Limb (tissue), 2 donors: ENCODE measurements at regions not wholly inside any gene's neighbourhood (a gene's known extent, or its start where the extent isn't known, plus 50 kb on each side); places are given as distances from the start of the nearest gene placed in this dataset.
"Not testable (repeated sequence)": the region's sequence is repeated elsewhere in the genome, so short reads cannot be mapped to it uniquely, and the experiment has no call there.

Experiments
- DNase-seq, 2 donors: peaks; one replicate each; pipeline ENCODE4 v3.0.0-alpha.2; 2016; ENCODE audit errors: extremely low spot score in 2 of 2

DNA sequence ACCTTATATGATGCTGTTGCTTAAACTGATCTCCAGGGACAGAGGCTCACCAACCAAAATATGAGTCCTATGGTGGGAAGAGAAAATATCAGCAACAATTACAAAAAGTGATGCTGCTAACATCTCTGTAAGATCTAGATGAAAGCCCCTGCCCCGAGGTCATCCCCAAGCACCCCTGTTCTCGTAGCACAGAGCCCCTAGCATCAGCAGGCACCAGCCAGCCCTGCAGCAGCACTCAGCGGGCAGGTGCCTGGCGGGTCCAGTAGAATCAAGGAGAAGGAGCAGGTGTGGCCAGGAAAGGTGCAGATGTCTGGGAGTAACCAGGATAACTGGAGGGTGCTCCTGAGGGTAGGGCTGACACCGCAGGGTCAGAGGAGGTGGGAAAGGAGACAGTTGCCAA lies 474.2 kb upstream of the MYT1L start:
- DNase-seq, result no peak

DNA sequence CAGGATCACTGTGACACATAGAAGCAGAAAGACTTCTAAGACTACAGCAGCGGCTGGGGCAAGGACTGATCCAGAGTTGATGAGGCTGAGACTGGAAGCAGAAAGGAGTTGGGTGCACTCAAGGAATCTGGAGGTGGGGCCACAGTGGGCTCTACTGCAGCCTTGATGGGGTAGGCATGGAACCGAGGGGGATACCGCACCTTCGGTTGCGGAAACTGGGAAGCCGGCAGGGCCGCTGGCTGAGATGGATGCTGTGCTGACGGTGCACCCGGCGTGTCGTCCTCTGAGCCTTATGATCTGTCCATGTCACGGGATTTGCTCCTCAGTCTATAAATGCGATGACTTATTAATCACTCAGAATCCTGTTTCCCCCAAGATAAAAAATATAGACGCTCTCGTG lies 473.5 kb upstream of the MYT1L start:
- DNase-seq, result no peak

DNA sequence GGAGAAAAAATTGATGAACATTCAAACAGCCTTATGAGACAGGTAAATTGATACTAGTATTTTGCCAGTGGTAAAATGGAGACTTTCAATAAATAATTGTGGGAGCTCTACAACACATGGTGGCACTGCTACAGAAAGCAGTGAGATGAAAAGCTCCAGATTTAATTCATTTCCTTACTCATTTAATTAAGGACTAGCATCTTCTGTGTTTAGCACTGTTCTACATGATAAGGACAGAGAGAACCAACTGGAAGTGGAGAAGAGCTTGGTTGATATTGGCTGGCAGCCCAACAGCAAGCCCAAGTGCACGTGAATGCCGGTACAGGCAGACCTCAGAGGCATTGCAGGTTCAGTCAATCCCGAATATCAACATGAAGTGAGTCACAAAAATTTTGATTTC lies 470.4 kb upstream of the MYT1L start:
- DNase-seq, result no peak

DNA sequence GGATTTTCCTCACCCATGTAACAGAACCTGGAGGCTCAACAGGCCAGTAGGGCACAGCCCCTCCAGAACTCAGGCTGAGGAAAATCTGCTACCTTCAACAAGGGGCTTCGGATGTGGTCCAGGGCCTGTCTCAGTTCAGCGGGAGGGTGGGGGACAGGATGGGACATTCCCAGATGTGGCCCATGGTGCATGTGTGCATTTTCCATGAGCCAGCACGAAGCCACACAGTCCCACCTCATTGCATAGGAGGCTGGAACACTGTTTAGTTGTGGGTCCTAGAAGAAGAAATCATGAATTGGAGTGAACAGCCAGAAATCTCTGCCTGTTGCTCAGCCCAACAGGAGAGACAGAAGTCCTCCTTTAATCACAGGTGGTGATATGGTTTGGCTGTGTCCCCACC lies 469.6 kb upstream of the MYT1L start:
- DNase-seq, result no peak

DNA sequence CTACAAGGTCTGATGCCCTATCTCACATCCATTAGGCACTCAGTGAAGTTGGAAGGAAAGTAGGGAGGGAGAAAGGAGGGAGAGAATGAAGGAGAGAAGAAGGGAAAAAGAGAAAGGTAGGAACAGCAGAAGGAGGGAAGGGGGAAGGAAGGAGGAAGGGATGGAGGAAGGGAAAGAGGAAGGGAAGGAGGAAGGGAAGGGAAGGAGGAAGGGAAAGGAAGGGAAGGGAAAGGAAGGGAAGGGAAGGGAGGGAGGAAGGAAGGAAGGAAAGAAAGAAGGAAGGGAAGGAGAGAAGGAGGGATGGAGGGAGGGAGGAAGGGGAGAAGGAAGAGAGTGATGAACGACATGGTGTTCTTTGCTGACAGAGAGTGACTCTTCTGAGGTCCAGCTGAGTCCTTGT lies 468.9 kb upstream of the MYT1L start:
- no peak for DNase-seq

DNA sequence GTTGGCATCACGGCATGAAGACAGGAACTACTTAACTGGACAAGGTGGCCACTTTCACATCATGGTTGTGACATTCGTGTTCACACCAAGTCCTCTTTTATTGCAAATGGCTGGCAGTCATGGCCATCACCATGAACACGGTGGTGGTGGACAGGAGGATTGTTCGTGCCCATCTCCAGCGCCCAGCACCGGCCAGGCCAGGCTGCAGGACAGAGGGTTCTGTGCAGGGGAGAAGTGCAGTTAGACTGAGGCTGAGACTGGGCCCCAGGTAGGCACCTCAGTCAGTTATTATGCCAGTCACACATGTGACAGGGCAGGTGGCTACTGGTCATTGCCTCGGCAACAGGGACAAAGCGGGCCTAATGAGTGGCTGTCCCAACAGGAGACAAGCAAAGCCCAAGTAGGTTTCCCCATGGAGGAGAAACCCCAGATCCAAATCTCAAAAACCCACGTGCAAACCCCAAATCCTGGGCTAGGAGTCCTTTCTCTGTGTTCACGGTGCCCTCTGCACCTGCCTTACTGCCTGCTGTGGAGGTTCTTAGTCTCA lies 468.1 kb upstream of the MYT1L start:
- DNase-seq, result no peak

DNA sequence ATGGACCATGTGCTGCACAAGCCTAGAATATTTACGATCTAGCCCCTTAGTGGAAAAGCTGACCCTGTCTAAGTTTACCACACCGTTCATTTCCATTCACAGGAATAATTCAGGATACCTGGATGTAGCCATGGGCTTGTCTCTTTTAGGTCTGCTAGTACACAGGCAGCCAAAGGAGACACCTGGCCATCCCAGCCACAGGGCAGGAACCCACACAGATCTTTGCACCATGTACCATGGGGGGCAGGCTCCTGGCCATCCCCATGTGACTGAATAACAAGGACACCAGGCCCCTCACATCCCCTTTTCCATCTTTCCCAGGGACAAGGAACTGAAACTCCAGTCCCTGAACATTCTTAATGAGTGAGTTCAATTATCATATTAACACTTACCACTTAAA lies 467.3 kb upstream of the MYT1L start:
- DNase-seq, result no peak

DNA sequence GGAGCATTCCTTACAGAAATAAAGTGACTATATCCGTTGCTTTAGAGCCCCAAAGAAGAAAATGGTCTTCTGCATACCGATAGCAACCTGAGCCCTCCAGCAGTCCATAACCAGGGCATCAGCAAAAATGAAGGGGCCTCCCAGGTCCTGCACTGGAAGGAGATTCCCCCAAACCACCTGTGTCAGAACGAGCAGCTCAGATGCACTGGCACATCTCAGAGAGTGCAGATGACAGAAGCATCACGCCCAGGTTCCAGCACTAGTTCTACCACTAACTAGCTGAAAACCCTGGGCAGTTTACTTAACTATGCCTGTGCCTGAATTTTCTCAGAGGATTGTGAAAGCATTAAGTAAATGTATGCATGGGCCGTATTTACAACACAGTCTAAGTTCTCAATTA lies 466.7 kb upstream of the MYT1L start:
- DNase-seq, result no peak

DNA sequence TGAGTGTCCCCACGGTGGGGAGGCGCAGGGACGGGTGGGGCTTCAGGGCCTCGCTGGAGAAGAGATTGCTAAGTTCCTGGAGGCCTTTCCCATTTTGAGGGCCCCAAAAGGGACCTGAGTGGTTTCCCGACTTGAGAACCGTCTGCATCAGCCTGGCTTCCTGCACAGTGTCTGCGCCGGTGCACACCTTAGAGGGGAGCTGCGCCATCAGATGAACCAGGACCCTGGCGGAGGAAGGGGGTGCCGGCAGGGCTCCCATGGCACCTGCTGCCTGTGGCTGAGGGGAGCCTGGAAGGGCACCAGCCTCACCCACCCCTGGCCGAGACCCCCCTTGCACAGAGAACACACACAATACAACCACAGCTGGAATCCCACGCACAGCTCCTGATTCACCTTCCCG lies 465.1 kb upstream of the MYT1L start:
- peak in 1 of 2 donors; percentile 6 for DNase-seq

DNA sequence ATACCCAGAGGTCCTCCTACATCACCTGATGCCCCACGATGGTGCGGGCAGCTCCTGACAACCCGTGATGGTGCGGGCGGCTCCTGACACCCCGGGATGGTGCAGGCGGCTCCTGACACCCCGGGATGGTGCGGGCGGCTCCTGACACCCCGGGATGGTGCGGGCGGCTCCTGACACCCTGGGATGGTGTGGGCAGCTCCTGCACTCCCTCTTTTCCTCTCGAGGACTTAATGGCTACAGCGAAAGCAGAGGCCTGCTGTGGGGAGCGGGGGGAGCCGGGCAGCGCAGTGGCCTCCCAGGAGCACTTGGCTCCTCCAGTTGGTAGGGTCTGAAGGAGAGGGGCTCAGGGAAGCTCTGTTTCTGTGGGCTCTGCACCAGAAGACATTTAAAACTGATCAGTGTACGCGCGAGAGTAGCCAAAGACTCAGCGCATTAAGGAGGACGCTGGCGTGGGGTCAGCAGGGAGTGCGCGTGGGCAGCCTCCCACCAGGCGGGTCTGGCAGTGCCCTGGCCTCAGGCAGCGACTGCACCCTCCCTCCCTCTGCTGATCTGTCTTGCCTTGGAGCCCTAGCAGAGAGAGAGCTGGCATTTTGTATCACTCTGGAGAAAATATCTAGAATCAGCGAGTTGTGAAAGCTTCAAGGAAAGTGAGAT lies 464.5 kb upstream of the MYT1L start:
- peak in 1 of 2 donors; percentile 7 for DNase-seq

DNA sequence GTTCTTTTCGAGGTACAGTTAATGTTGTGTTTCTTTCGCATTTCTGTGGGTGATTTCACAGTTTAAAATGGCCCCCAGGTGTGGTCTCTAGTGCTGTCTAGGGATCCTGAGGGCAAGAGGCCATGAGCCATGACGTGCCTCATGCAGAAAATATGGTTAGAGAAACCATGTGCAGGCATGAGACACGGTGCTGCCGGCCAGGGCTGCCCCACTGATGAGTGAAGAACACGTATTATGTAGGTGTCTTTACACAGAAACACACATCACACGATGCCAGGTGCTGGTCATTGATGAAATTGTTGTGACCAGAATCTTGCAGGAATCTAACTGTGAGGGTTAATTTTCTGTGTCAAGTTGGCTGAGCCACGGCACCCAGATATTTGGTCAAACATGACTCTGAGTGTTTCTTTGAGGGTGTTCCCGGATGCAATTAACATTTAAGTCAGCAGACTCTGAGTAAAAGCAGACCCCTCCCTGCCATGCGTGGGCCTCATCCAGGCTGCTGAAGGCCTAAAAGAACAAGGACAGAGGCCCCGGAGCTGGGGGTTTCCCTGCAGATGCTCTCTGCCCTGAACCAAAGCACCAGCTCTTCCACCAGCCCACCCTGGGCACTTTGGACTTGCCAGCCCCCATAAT lies 463.0 kb upstream of the MYT1L start:
- DNase-seq, result peak in 1 of 2 donors; percentile 11

DNA sequence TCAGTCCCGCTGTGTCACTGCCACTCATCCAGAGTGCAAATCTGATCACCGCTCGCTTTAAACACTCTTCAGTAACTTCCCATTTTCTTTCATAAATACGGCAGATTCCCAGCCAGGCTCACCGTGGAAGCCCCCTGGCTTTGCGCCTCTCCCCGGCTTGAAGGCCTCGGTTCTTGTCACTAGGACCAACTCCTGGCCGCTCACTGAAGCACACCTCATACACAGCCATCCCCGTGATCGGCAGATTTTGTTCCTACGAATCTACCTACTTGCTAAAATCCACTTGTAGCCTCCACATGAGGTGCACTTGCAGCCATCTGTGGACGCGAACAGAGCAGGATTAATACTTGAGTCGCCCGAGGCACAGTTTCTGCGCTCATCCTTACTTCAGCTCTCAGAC lies 462.4 kb upstream of the MYT1L start:
- no peak for DNase-seq

DNA sequence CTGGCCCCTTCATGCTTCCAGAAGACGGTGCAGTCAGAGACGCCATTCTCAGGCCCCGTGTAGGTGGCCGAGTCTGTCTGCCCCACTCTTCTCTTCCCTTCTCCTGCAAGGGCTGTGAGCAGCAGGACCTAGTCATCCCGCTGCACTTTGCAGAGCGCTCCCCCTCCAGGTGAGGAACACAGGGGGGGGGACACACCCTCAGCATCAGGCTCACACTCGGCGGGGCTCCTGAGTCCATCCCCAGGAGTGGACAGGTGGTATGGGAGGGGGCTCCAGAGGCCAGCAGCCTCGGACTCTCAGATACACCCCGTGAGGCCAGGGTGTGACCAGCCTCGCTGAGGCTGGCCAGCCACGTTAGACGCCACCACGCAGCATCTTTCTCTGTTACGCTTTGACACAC lies 460.5 kb upstream of the MYT1L start:
- DNase-seq, result no peak

DNA sequence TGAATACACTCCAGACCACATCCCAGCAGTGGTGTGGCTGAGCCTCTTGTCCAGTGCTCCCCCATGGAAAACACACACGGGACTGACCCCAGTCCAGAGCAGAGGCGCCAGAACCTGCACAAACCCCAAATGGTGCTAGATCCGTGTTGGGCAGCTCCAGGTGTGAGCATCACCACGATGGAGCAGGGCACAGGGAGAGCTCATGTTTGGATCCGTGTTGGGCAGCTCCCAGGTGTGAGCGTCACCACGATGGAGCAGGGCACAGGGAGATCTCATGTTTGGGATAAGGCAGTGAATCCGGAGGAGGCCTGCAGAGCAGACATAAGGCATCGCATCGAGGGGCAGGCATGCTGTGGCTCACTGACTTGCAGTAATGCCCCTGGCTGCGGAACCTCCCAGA lies 460.0 kb upstream of the MYT1L start:
- DNase-seq, result no peak

DNA sequence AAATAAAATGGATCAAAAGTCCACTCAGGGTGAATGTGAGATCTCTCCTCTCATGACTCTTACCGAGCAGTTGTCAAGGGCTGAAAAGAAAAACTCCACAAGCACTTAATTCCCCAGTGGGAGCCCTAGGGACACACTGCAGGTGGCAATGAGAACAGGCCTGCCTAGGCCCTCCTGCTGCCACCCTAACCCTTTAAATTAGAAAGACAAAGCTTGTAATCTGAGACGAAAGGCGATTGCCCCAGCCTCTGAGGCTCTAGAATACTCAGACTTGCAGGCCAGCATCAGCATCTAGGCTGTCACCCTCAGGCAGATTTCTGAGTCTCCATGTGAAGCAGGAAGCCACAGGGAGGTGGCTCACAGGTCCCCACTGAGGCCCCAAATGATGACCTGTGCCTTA lies 457.0 kb upstream of the MYT1L start:
- DNase-seq, result no peak

DNA sequence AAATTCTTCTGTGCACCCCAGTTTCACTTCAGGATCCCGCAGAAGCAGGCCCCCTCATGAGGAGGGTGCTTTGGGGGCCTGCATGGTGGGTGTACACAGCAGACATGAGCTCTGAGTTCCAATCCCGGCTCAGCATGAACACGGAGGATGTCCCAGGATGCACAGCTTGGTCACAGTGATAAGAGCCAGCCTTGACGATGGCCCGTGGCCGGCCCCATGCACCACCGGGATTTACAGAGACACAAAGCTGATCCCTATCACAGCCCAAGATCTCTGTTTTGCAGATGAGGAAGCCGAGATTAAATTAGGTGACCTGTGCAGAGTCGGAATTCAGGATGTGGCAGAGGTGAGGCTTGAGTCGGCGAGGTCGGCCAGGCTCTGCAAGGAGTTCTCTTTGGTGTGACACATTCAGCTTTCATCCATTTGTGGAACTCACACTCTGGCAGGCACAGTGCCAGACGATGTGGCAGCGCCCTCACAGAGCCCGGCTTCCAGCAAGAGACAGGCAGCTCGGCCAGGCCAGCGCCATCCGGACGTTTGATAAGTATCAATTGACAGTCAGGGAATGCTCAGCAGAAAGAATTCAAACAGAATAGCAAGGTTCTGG lies 456.3 kb upstream of the MYT1L start:
- DNase-seq, result no peak

DNA sequence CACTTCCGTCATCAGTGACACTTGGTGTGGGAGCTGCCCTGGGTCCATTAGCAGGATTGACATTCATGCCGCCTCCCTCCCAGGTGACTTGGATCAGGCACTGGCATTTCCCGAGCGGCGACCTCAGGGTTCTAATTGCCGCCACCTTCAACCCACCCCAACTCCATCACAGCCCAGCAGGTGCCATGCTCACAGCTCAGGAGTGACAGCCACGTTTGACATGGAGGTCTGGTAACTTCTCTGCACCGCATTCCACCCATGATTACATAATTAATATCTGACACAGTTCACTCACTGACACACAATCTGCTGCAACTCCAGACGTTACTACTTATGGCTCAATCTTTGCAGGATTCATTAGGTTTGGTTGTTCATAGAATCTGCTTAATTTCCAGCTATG lies 450.9 kb upstream of the MYT1L start:
- DNase-seq, result no peak

DNA sequence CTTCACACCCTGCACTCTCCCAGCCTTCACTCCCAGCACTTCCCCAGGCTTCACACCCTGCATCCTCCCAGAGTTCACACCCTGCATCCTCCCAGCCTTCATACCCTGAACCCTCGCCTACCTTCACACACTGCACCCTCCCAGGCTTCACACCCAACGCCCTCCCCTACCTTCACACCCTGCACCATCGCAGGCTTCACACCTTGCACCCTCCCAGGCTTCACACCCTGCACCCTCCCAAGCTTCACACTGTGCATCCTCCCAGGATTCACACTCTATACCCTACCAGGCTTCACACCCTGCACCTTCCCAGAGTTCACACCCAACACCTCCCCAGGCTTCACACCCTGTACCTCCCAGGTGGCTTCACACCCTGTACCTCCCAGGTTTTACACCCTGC lies 448.7 kb upstream of the MYT1L start:
- no peak for DNase-seq

DNA sequence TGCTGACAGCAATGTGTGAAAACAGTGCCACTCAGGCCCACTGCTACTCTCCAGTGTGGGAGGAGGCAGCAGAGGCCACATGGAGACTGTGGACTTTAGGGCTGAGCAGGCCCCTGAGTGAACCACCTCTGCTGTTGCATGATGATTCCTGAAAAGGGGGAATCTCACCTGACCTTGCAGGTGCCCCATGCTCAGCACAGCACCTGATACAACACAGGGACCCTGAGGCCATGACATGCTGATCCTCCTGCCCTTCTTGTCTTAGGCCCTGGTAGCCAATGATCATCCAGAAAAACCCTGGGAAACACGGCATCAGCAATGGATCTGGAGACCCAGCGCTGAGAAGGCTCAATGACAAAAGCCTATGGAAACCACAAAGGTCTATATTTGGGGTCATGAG lies 446.8 kb upstream of the MYT1L start:
- DNase-seq, result no peak

DNA sequence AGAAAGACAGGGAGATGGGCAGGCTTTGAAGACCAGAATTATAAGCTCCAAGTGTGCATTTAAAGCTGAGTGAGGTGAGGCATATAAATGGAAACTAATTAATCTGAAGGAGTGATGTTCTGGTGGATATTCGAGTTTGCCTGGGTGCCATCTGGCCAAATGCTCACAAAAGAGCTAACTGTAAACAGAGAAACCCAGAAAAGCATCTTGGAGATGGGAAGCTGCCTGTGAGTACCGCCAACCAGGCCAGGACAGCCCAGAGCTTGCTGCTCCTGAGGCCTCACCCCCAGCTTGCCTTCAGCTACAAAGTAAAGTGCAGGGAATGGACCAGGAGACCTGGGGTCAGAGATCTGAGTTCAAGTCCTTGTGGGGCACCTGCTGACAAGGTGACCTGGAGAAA lies 446.1 kb upstream of the MYT1L start:
- no peak for DNase-seq

DNA sequence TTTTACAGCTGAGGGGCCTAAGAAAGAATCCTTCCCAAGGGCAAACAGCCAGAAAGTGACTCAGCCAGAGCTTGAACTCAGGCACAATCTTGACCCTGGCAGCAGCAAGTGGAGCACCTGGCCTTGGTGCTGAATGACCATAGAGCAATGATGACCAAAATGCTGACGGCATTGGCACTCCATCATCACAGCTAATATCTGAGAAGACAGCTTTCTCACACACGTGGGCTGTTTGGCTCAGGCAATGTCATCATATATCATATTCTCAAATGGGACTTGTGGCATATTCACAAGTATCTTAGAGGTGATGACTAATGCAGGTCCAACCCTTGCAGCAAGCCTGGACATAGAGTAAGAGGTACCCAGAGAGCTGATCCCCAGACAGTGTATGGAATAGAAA lies 443.9 kb upstream of the MYT1L start:
- DNase-seq, result no peak

DNA sequence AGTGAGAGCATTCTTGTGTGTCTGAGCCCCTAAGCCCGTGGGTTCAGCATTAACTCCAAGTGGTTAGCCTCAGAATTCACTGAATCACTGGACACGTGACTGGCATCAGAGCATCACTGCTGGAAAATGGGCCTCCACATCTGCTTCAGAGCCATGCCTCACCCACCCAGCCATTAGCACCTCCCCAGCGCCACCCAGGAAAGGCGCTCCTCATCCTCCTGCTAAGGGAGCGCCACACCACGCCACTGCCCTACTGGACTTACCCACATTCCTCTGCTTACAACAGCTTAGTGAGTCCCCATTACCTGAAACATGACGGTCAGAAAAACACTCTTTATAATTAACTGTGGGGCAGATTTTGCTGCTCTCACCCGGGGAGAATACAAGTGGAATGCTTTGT lies 442.6 kb upstream of the MYT1L start:
- DNase-seq, result no peak

DNA sequence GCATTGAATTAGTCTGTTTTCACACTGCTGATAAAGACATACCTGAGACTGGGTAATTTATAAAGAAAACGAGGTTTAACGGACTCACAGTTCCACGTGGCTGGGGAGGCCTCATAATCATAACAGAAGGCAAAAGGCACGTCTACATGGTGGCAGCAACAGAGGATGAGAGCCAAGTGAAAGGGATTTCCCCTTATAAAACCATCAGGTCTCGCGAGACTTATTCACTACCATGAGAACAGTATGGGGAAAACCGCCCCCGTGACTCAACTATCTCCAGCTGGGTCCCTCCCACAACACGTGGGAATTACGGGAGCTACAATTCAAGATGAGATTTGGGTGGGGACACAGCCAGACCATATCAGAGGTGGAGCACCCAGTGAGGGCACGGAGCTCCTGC lies 442.0 kb upstream of the MYT1L start:
- DNase-seq, result not testable (repeated sequence)
